GM18517 (cell line): ENCODE measurements at regions not wholly inside any gene's neighbourhood (a gene's known extent, or its start where the extent isn't known, plus 50 kb on each side); places are given as distances from the start of the nearest gene placed in this dataset.

Experiments used
- ATAC-seq: cut with Tn5 transposase; IDR thresholded peaks from one replicate; pipeline ENCODE4 v1.9.1; 2021; ENCODE audit warnings: mild to moderate bottlenecking, moderate library complexity; ENCODE audit not compliant: unreplicated experiment

GRCh38 chrX:121987163-121987562 is 939.8 kb downstream of the GLUD2 start:
- ATAC-seq = no peak

GRCh38 chrX:121987835-121988234 is 940.4 kb downstream of the GLUD2 start:
- ATAC-seq = no peak

GRCh38 chrX:122004127-122004526 is 956.7 kb downstream of the GLUD2 start:
- ATAC-seq = no peak

DNA sequence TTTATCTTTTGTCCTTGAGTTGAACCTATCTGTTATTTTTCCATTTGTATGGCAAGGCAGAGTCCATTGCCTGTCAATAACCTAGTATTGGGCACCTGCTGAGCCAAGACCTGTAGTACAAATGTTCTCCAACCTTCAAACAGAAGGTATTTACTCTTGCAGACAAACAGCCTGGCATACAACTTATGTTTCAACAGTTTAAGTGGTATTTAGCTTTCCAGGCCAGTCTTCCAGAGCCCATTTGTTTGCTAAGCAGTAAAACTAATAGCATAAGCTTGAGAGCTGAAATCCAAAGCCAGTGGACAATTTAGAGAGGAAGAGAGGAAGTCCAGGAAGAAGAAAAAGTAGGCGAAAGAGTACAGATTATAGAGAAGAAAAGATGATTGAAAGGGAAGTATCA is 979.3 kb downstream of the GLUD2 start:
- ATAC-seq = no peak

GRCh38 chrX:122046226-122046625 is 998.8 kb downstream of the GLUD2 start:
- ATAC-seq = no peak

- no peak for ATAC-seq
These were observed 999.4 kb downstream of the GLUD2 start for GRCh38 chrX:122046815-122047214.

DNA sequence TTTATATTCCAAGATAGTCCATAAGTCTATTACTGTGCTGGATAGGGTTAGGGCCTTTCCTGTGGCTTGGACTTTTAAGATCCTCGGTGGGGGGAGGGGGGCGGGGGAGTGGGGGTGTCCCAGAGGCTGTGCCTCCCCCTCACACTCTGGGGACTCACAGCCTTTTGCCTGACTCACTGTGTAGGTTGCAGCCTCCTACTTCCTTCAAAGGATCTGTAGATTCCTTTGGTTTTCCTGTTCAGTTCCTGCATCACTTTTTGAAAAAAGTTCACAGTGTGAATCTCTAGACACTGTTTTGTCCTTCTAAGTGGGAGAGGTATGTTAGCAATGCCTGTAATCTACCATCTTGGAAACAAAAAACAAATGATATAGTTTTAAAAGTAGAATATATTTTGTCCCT is 999.9 kb downstream of the GLUD2 start:
- no peak for ATAC-seq

DNA sequence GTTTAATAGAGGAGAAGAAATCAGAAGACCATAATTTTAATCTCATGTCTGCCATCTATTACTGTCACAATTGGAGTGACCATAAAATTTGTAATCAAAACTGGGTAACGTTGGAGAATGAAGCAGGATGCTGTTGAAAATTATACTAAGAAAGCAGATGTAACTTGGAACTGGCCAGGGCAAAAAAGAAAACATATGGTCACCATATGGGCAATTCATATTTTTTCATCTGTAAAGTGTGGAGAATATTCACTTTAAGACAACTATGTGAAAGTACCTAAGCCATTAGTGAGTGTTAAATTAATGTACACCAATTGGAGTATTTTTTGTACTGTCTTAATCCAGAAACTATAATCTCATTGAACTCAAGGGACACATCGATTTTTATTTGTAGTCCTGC is 1008.0 kb downstream of the GLUD2 start:
- no peak for ATAC-seq

DNA sequence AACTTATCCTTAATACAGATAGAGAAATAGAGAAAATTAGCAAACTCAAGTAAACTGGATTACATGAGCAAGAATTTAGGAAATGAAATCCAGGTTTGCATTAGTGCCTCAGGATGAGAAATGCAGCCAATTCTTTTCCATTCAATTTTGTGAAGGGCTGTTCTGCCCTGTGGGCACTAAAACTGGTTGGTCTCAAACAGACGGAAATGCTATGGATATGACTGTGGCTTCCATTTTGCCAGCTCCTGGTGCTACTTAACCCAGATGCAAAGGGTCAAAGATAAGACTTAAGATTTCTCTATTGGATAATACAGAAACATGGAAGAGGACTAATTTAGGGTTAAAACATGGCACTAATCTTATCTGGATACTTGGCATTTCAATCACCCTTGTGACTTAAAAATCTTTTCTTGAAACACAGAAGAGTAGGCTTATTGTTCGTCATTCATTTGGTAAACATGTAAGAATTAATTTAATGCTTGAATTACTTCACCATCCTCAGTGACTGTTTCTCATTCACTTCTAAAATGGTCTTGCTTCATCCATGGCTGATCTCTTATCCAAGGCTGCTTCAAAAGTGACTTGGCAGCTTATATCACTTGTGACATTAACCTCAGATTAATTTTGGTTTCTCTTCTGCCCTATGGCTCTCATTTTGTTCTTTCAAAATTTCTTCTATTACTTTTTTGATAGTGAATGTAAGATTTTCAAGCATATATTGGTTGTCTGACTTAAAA is 1008.7 kb downstream of the GLUD2 start:
- ATAC-seq = no peak

- no peak for ATAC-seq
These were observed 1028.8 kb downstream of the GLUD2 start for GRCh38 chrX:122076241-122076640.

GRCh38 chrX:122078079-122078478 is 1030.7 kb downstream of the GLUD2 start:
- ATAC-seq = no peak

GRCh38 chrX:122087341-122087740 is 1039.9 kb downstream of the GLUD2 start:
- ATAC-seq = no peak

GRCh38 chrX:122091571-122091970 is 1044.2 kb downstream of the GLUD2 start:
- ATAC-seq = no peak

GRCh38 chrX:122092360-122092759 is 1045.0 kb downstream of the GLUD2 start:
- ATAC-seq = no peak

DNA sequence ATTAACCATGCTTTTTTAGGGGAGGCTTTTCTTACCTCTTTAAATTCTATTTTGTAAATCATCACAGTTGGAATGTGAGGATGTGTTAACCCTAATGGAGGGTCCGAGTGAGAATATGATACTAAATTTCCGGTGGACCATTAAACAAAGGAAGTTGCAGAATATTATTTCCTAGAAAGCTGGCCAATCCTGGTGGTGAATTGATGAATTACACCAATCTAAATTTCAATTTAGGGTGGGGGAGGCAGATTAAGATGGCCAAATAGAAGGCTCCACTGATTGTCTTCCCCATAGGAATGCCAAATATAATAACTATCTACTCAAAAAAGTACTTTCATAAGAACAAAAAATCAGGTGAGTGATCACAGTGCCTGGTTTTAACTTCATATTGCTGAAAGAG is 1045.6 kb downstream of the GLUD2 start:
- no peak for ATAC-seq

DNA sequence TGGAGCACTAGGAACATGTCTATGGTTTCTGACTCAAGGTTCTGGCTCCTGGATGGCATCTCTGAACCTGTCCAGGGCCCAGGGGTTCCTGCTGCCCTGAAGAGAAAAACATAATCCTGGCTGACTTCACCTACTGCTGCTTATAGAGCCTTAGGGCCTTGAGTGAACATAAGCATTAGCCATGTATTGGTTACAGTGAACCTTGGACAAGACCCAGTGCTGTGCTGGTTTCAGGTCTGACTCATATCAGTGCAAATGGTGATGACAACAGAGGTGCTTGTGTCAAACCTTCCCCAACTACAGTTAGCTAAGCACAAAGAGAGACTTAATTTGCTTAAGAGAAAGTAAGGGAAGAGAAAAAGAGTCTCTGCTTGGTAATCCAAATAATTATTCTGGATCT is 1047.2 kb downstream of the GLUD2 start:
- ATAC-seq = no peak

DNA sequence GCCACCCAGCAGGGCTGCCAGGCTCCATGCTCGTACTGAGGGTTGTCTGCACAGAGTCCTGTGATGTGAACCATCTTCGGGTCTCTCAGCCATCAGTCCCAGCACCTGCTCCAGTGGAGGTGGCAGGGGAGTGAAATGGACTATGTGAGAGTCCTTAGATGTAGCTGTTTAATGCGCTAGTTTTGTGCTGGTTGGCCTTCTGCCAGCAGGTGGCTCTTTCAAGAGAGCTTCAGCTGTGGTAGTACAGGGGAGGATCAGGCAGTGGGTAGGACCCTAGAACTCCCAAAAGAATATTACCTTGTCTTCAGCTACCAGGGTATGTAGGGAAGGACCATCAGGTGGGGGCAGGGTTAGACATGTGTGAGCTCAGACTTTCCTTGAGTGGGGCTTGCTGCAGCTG is 1066.0 kb downstream of the GLUD2 start:
- no peak for ATAC-seq

DNA sequence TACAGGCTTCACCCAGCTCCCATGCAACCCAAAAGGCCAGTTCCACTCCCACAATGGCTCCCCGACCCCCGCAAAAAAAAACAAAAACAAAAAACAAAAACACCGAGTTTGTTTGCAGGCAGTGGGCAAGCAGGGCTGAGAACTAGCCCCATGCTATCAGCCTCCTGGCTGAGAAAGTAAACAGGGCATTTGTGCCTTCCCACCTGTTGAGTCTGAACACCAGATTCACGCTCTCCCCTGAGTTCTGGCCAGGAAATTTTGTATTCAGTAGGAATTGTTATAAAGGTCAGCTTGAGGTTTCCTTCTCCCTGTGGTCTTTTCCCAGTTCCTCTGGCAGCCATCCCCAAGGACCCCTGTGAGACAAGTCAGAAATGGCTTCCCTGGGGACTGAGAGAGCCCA is 1066.5 kb downstream of the GLUD2 start:
- no peak for ATAC-seq

DNA sequence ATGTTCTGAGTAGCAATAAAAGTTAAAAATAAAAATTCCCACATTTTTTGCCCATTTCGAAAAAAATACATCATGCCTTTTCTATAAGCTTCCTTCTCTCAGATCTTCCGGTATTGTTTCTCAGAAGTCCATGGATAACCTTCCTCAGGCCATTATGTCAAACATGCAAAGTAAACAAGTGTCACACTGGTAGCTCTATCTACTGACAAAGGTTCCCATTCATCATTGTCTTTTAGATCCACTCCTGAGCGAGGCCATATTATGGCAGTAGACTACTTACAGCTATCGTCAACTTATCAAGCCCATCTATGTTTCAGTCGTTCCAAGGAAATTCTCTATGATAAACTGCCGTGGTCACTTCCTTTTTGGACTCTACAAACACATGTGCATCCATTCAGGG is 1068.2 kb downstream of the GLUD2 start:
- no peak for ATAC-seq

- no peak for ATAC-seq
These were observed 1064.7 kb upstream of the GRIA3 start for GRCh38 chrX:122119361-122119760.

DNA sequence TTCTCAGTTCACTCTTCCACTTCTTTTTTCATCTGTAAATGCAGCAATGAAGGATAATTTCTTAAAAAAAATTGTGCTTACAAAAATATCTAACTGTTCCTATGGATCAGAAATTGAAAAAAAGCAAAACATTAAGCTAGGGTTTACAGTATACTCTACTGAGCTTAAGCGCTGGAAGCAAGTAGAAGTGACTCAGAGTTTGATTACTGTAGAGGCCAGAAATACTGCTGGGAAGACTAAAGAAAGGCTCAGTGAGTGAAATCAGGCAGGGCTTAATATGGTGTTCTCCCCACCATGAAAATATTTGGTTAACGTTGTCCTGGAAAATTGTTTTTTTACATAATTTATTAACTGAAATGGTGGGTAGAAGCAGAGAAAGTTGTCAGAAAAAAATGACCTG is 1061.8 kb upstream of the GRIA3 start:
- no peak for ATAC-seq

DNA sequence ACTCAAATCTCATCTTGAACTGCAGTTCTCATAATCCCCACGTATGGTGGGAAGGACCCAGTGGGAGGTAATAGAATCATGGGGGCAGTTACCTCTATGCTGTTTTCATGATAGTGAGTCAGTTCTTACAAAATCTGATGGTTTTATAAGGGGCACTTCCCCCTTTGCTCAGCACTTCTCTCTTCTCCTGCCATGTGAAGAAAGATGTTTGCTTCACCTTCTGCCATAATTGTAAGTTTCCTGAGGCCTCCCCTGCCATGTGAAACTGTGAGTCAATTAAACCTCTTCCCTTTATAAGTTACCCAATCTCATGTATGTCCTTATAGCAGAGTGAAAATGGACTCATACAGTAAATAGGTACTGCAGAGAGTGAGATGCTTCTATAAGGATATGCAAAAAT is 1050.6 kb upstream of the GRIA3 start:
- no peak for ATAC-seq

GRCh38 chrX:122134291-122134690 is 1049.8 kb upstream of the GRIA3 start:
- no peak for ATAC-seq
